ENCODE measurements at regions not wholly inside any gene's neighbourhood (a gene's known extent, or its start where the extent isn't known, plus 50 kb on each side); places are given as distances from the start of the nearest gene placed in this dataset.
"Not testable (repeated sequence)": the region's sequence is repeated elsewhere in the genome, so short reads cannot be mapped to it uniquely, and the experiment has no call there.

GRCh38 chr4:116982656-116983055, 102.7 kb downstream of the TRAM1L1 start:
- H3K4me1 Mint-ChIP-seq (ENCODE audit: low read depth): no peaks in the 10 kb centered on the region
- Histone ChIP-seq H3K27ac (ENCODE audit: low read depth in 1 of 2, low read length in 2 of 2) (no peak overlapping the region), H3K36me3 (ENCODE audit: insufficient read depth, low read length) (no peaks in the 10 kb centered on the region), H3K4me1 (ENCODE audit: insufficient read depth, low read length) (no peaks in the 10 kb centered on the region), H3K27me3 (ENCODE audit: control insufficient read depth in 1 of 2, insufficient read depth in 2 of 2, low read length in 2 of 2) (no peaks in the 10 kb centered on the region), H3K9me3 (ENCODE audit: control insufficient read depth in 1 of 2, insufficient read depth in 1 of 2, low read length in 2 of 2) (peaks cover 0 to 11% of the 10 kb centered on the region in 2 experiments), H3K4me3 (ENCODE audit: low read length) (no peak overlapping the region)
- no peak overlapping the region for H3K4me3 Mint-ChIP-seq
- no peak for ATAC-seq (ENCODE audit: poor library complexity)
- POLR2A ChIA-PET: no interaction called here
- CTCF ChIA-PET: no interaction called here
- no peak overlapping the region for H3K27ac Mint-ChIP-seq
- TF ChIP-seq, protein P1, sequence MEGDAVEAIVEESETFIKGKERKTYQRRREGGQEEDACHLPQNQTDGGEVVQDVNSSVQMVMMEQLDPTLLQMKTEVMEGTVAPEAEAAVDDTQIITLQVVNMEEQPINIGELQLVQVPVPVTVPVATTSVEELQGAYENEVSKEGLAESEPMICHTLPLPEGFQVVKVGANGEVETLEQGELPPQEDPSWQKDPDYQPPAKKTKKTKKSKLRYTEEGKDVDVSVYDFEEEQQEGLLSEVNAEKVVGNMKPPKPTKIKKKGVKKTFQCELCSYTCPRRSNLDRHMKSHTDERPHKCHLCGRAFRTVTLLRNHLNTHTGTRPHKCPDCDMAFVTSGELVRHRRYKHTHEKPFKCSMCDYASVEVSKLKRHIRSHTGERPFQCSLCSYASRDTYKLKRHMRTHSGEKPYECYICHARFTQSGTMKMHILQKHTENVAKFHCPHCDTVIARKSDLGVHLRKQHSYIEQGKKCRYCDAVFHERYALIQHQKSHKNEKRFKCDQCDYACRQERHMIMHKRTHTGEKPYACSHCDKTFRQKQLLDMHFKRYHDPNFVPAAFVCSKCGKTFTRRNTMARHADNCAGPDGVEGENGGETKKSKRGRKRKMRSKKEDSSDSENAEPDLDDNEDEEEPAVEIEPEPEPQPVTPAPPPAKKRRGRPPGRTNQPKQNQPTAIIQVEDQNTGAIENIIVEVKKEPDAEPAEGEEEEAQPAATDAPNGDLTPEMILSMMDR (IDR thresholded peaks at IDR 0.05): no peak
- peaks cover 4% of the 10 kb centered on the region for H3K9me3 Mint-ChIP-seq
- intact Hi-C loops (cut with DNase I, micrococcal nuclease): no loop called here
- no peaks in the 10 kb centered on the region for H3K27me3 Mint-ChIP-seq
- H3K36me3 Mint-ChIP-seq (ENCODE audit: low read depth): no peaks in the 10 kb centered on the region
- DNase-seq: no peak

DNA sequence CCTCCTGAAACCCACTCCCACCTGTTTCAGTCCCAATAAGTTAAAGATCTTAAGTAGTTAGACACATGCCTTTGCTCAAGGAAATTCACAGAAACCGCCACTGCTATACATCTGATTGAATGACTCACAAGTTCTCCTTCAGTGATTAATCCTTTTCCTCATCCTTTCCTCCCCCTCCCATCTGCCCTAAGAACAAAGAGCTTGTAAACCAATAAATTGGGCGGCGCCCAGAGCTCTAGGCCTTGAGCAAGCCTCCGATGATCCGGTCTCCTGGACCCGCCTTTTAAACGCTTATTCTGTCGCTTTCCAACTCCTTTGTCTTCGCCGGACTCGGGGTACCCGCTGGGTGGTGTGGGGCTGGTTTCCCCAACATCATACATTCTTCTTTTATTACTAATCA, 104.9 kb downstream of the TRAM1L1 start:
- H3K27me3 ChIP-seq (ENCODE audit: control insufficient read depth in 1 of 2, insufficient read depth in 2 of 2, low read length in 2 of 2); H3K27ac Mint-ChIP-seq; DNase-seq; H3K36me3 Mint-ChIP-seq (ENCODE audit: low read depth); POLR2A ChIA-PET; H3K36me3 ChIP-seq (ENCODE audit: insufficient read depth, low read length); H3K4me3 ChIP-seq (ENCODE audit: low read length); intact Hi-C loops (cut with DNase I, micrococcal nuclease); H3K27me3 Mint-ChIP-seq; H3K4me1 ChIP-seq (ENCODE audit: insufficient read depth, low read length); CTCF ChIA-PET; ATAC-seq (ENCODE audit: poor library complexity); H3K27ac ChIP-seq (ENCODE audit: low read depth in 1 of 2, low read length in 2 of 2); H3K4me3 Mint-ChIP-seq; H3K4me1 Mint-ChIP-seq (ENCODE audit: low read depth); H3K9me3 Mint-ChIP-seq; H3K9me3 ChIP-seq (ENCODE audit: control insufficient read depth in 1 of 2, insufficient read depth in 1 of 2, low read length in 2 of 2): not testable (repeated sequence)

- Mint-ChIP-seq H3K27me3 (no peaks in the 10 kb centered on the region), H3K4me1 (ENCODE audit: low read depth) (no peaks in the 10 kb centered on the region), H3K9me3 (peaks cover 9% of the 10 kb centered on the region), H3K4me3 (no peak overlapping the region), H3K27ac (no peak overlapping the region), H3K36me3 (ENCODE audit: low read depth) (no peaks in the 10 kb centered on the region)
- no peaks in the 10 kb centered on the region for H3K4me1 ChIP-seq (ENCODE audit: insufficient read depth, low read length)
- ChIA-PET CTCF (no interaction called here), POLR2A (no interaction called here)
- H3K9me3 ChIP-seq (ENCODE audit: control insufficient read depth in 1 of 2, insufficient read depth in 1 of 2, low read length in 2 of 2): no peaks in the 10 kb centered on the region
- no peaks in the 10 kb centered on the region for H3K27me3 ChIP-seq (ENCODE audit: control insufficient read depth in 1 of 2, insufficient read depth in 2 of 2, low read length in 2 of 2)
- no peak overlapping the region for H3K4me3 ChIP-seq (ENCODE audit: low read length)
- TF ChIP-seq, protein P1 (IDR thresholded peaks at IDR 0.05): no peak
- no peak for ATAC-seq (ENCODE audit: poor library complexity)
- intact Hi-C loops (cut with DNase I, micrococcal nuclease): no loop called here
- no peak for DNase-seq
- H3K36me3 ChIP-seq (ENCODE audit: insufficient read depth, low read length): no peaks in the 10 kb centered on the region
- no peak overlapping the region for H3K27ac ChIP-seq (ENCODE audit: low read depth in 1 of 2, low read length in 2 of 2)
These were observed 126.3 kb downstream of the TRAM1L1 start for GRCh38 chr4:116959045-116959444.

- Histone ChIP-seq H3K9me3 (ENCODE audit: control insufficient read depth in 1 of 2, insufficient read depth in 1 of 2, low read length in 2 of 2) (no peaks in the 10 kb centered on the region), H3K27me3 (ENCODE audit: control insufficient read depth in 1 of 2, insufficient read depth in 2 of 2, low read length in 2 of 2) (no peaks in the 10 kb centered on the region), H3K27ac (ENCODE audit: low read depth in 1 of 2, low read length in 2 of 2) (no peak overlapping the region), H3K36me3 (ENCODE audit: insufficient read depth, low read length) (no peaks in the 10 kb centered on the region), H3K4me1 (ENCODE audit: insufficient read depth, low read length) (no peaks in the 10 kb centered on the region), H3K4me3 (ENCODE audit: low read length) (no peak overlapping the region)
- H3K9me3 Mint-ChIP-seq: peaks cover 4% of the 10 kb centered on the region
- DNase-seq (no peak), ATAC-seq (ENCODE audit: poor library complexity) (no peak)
- ChIA-PET POLR2A (no interaction called here), CTCF (no interaction called here)
- TF ChIP-seq, protein P1 (IDR thresholded peaks at IDR 0.05): no peak
- H3K4me1 Mint-ChIP-seq (ENCODE audit: low read depth): no peaks in the 10 kb centered on the region
- H3K4me3 Mint-ChIP-seq: no peak overlapping the region
- H3K27ac Mint-ChIP-seq: no peak overlapping the region
- H3K36me3 Mint-ChIP-seq (ENCODE audit: low read depth): no peaks in the 10 kb centered on the region
- intact Hi-C loops (cut with DNase I, micrococcal nuclease): no loop called here
- H3K27me3 Mint-ChIP-seq: no peaks in the 10 kb centered on the region
These were observed 131.4 kb downstream of the TRAM1L1 start for GRCh38 chr4:116953947-116954346.
